Ascending aorta (tissue), 2 donors: ENCODE measurements at regions not wholly inside any gene's neighbourhood (a gene's known extent, or its start where the extent isn't known, plus 50 kb on each side); places are given as distances from the start of the nearest gene placed in this dataset.

Experiments used
- DNase-seq, 2 donors: peaks; one replicate each; pipeline ENCODE4 v3.0.0-alpha.2; 2019; ENCODE audit warnings: low spot score in 2 of 2
- H3K27ac ChIP-seq, 2 donors: fragments of 200-600 bp; sonication (generic); one replicate each; pipeline ENCODE4 v1.5.1; 2016 to 2017; ENCODE audit warnings: mild to moderate bottlenecking in 1 of 2
- H3K27me3 ChIP-seq: fragments of 200-600 bp; sonication (generic); one replicate; pipeline ENCODE4 v1.5.1; 2017
- H3K36me3 ChIP-seq, 2 donors: fragments of 200-600 bp; sonication (generic); one replicate each; pipeline ENCODE4 v1.5.1; 2016
- H3K4me1 ChIP-seq, 2 donors: fragments of 200-600 bp; sonication (generic); one replicate each; pipeline ENCODE4 v1.5.1; 2016 to 2017; ENCODE audit warnings: mild to moderate bottlenecking in 1 of 2
- H3K4me3 ChIP-seq, 2 donors: fragments of 200-600 bp; sonication (generic); one replicate each; pipeline ENCODE4 v1.5.1; 2016 to 2017; ENCODE audit warnings: mild to moderate bottlenecking in 1 of 2
- H3K9me3 ChIP-seq, 2 donors: fragments of 200-600 bp; sonication (generic); one replicate each; pipeline ENCODE4 v1.5.1; 2016
- CTCF ChIP-seq, 3 experiments: fragments of 200-600 bp in 2 of 3; fragments of 450-650 bp in 1 of 3; sonication (generic) in 2 of 3; IDR thresholded peaks; one replicate each; pipeline ENCODE4 v1.5.1; 2016 to 2019; ENCODE audit warnings: antibody characterized with exemption in 3 of 3, mild to moderate bottlenecking in 1 of 3, moderate library complexity in 1 of 3
- intact Hi-C: fragments of 100-400 bp; cut with DNase I; formaldehyde crosslinking; loops from one replicate; pipeline ENCODE4 v1.15.1; 2023

DNA sequence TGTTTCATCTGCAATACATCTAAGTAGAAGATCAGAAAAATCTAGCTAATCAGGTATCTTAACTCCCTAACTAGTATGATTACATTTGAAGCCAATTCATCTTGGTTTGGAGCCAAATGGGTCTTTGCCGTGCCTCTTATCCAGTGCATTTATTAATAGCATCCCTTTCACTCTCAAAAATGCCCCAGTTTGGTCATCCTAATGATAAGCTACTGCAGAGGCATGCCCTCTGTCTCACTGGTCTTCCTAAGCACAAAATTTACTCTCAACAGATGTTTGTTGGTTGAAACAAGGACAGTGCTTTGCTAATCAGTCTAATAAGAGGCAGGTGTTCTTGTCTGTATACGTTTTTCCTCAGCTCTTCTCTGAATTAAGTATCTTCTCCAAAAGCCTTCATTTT lies 403.2 kb downstream of the RAD51AP2 start:
- TF ChIP-seq CTCF (IDR thresholded peaks at IDR 0.05) = no peak
- no peaks in the 10 kb centered on the region for H3K4me1 ChIP-seq
- H3K36me3 ChIP-seq = no peaks in the 10 kb centered on the region
- no peaks in the 10 kb centered on the region for H3K9me3 ChIP-seq
- H3K27me3 ChIP-seq = no peaks in the 10 kb centered on the region
- no peak for DNase-seq
- no peak overlapping the region for H3K27ac ChIP-seq
- no peak overlapping the region for H3K4me3 ChIP-seq
- intact Hi-C loops = no loop called here

- intact Hi-C loops = no loop called here
- no peaks in the 10 kb centered on the region for H3K4me1 ChIP-seq
- no peaks in the 10 kb centered on the region for H3K27me3 ChIP-seq
- no peak overlapping the region for H3K4me3 ChIP-seq
- DNase-seq = no peak
- no peaks in the 10 kb centered on the region for H3K9me3 ChIP-seq
- no peaks in the 10 kb centered on the region for H3K36me3 ChIP-seq
- H3K27ac ChIP-seq = no peak overlapping the region
- no peak for TF ChIP-seq CTCF (IDR thresholded peaks at IDR 0.05)
Observed at GRCh38 chr2:17107871-17108270, 410.4 kb downstream of the RAD51AP2 start.

DNA sequence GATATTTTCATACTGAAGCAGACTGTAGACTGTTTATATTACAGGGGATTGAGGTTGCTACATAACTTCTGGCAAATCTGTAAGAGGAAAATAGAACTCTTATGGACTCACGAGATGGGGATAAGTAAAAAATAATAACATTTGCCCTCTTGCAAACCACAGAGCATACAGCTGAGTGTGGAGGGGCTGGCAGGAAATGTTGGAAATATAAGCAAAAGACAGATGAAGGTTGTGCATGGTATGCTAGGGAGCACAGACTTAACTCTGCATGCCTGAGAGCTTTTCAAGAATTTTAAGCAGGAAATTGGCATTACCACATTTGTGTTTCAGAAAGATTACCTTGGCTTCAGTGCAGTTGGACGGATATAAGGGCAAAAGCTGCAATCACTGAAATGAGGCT lies 411.1 kb downstream of the RAD51AP2 start:
- Histone ChIP-seq H3K27ac (no peak overlapping the region), H3K36me3 (no peaks in the 10 kb centered on the region), H3K27me3 (no peaks in the 10 kb centered on the region), H3K9me3 (no peaks in the 10 kb centered on the region), H3K4me1 (no peaks in the 10 kb centered on the region), H3K4me3 (no peak overlapping the region)
- DNase-seq = no peak
- no peak for TF ChIP-seq CTCF (IDR thresholded peaks at IDR 0.05)
- intact Hi-C loops = no loop called here

- H3K36me3 ChIP-seq = no peaks in the 10 kb centered on the region
- H3K9me3 ChIP-seq = no peaks in the 10 kb centered on the region
- H3K27ac ChIP-seq = no peak overlapping the region
- intact Hi-C loops = no loop called here
- no peaks in the 10 kb centered on the region for H3K27me3 ChIP-seq
- no peak for DNase-seq
- no peak overlapping the region for H3K4me3 ChIP-seq
- no peaks in the 10 kb centered on the region for H3K4me1 ChIP-seq
- TF ChIP-seq CTCF (IDR thresholded peaks at IDR 0.05) = no peak
Observed at GRCh38 chr2:17106418-17106817, 411.8 kb downstream of the RAD51AP2 start.

- Histone ChIP-seq H3K4me1 (no peaks in the 10 kb centered on the region), H3K36me3 (no peaks in the 10 kb centered on the region), H3K27ac (no peak overlapping the region), H3K4me3 (no peak overlapping the region), H3K9me3 (no peaks in the 10 kb centered on the region), H3K27me3 (no peaks in the 10 kb centered on the region)
- intact Hi-C loops = no loop called here
- TF ChIP-seq CTCF (IDR thresholded peaks at IDR 0.05) = no peak
- no peak for DNase-seq
Observed at GRCh38 chr2:17104454-17104853, 413.8 kb downstream of the RAD51AP2 start.

- no peak for TF ChIP-seq CTCF (IDR thresholded peaks at IDR 0.05)
- H3K4me3 ChIP-seq = no peak overlapping the region
- H3K36me3 ChIP-seq = no peaks in the 10 kb centered on the region
- no peaks in the 10 kb centered on the region for H3K27me3 ChIP-seq
- no peak for DNase-seq
- H3K9me3 ChIP-seq = no peaks in the 10 kb centered on the region
- intact Hi-C loops = no loop called here
- H3K27ac ChIP-seq = no peak overlapping the region
- no peaks in the 10 kb centered on the region for H3K4me1 ChIP-seq
Observed at GRCh38 chr2:17101596-17101995, 416.6 kb downstream of the RAD51AP2 start.
